ENCODE measurements at regions not wholly inside any gene's neighbourhood (a gene's known extent, or its start where the extent isn't known, plus 50 kb on each side); places are given as distances from the start of the nearest gene placed in this dataset.
A peak's percentile ranks its signal among the peaks of the same experiment; 100 is the strongest.
"Not testable (repeated sequence)": the region's sequence is repeated elsewhere in the genome, so short reads cannot be mapped to it uniquely, and the experiment has no call there.

DNA sequence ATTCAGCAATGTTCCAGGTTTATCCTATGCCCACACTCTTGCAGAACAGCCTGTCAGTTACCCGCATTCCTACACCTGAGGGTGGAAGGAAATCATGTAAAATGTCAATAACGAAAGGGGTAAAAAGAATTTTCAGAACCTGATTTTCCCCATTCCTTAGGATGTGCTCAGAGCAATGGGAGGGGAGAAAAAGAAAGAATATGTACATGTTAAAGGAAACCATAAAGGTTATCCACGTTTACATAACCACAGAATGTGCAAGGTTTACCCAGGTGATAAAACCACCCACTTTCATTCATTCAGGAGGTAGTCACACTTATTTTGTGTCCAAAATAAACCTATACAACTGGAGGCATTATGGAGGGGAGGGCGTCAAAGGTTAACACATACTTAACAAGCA lies 335.5 kb downstream of the ZNF674 start:
- DNase-seq (ENCODE audit: insufficient read length, low spot score) (no peak), FAIRE-seq (no peak)
- no peak for TF ChIP-seq POLR2A (IDR thresholded peaks at IDR 0.05; ENCODE audit: low read depth, low read length)

DNA sequence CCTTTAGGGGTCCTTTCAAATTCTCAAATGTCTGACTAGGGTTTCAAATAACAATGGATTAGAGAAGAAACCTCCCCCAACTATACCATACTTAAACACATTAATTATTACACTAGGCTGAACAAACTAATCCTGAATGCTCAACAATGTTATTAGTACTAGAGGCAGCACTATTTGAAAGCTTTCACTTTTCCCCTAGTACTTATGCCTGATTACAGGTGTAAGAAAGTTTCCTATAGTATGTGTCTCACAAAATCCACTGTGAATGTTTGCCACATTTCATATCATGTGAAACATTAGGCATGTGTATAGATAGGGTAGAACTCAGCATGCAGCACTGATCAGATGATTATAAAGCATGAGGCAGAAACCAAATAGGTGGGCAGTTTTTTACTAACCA lies 336.2 kb downstream of the ZNF674 start:
- FAIRE-seq (no peak), DNase-seq (ENCODE audit: insufficient read length, low spot score) (no peak)
- TF ChIP-seq POLR2A (IDR thresholded peaks at IDR 0.05; ENCODE audit: low read depth, low read length): no peak

DNA sequence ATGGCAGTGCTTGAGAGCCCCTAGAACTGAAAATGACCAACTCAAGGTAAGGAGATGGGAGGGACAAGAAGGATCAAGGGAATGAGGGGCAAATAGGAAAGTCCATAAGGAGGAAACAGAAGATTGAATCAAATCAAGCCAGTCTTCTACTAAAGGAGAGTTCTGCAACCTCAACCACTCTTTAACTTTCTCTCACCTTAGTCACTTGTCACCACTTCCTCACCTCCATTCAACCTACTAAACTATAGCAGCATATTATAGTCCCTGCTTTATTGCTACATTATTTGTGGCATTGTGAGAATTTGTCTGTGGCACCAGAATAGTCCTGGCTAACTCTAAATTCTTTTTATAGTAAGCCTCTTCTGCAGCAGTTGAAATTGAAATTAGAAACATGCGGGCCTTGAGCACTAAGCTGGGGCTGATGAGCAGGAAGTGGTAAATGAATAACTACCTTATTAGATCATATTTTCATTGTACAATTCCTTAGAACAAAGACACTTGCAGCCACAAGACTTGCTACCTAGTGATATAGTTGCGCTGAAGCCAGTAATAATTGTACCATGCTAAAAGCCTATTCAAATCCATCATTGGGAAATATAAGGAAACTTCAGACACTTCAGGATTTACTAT lies 336.9 kb downstream of the ZNF674 start:
- DNase-seq (ENCODE audit: insufficient read length, low spot score) (no peak), FAIRE-seq (no peak)
- TF ChIP-seq POLR2A (IDR thresholded peaks at IDR 0.05; ENCODE audit: low read depth, low read length): no peak

DNA sequence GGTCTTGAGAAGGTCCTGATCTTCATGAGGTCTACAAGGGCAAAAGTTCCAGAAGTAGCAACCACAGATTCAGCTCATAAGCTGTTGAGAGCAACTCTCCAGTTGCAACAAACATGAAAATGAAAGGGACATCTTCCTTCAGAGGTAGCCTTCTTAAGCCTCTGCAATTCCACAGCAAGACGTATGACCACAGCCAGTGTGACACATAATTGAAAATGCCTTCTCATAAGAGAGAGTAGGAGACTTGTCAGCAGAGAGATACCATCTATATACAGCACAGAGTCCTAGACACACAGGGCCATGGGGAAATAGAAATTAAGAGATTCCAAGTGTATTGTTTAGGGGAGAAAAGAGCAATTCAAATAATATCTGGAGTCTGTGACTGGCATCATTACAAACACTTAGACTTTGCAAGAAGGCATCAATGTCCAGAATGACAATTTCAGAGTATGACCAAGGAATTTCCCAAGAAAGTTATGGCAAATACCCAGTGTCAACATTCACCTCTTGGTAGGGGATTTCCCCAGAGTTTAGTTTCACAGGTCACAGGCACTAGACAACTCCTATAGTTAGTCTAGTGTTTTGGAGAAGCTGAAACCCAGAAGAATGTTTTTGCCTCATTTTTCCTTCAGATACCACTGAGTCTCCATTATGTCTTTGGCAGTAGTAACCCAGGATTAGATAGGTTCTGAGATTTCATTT lies 340.3 kb downstream of the ZNF674 start:
- FAIRE-seq (no peak), DNase-seq (ENCODE audit: insufficient read length, low spot score) (no peak)
- TF ChIP-seq POLR2A (IDR thresholded peaks at IDR 0.05; ENCODE audit: low read depth, low read length): no peak

DNA sequence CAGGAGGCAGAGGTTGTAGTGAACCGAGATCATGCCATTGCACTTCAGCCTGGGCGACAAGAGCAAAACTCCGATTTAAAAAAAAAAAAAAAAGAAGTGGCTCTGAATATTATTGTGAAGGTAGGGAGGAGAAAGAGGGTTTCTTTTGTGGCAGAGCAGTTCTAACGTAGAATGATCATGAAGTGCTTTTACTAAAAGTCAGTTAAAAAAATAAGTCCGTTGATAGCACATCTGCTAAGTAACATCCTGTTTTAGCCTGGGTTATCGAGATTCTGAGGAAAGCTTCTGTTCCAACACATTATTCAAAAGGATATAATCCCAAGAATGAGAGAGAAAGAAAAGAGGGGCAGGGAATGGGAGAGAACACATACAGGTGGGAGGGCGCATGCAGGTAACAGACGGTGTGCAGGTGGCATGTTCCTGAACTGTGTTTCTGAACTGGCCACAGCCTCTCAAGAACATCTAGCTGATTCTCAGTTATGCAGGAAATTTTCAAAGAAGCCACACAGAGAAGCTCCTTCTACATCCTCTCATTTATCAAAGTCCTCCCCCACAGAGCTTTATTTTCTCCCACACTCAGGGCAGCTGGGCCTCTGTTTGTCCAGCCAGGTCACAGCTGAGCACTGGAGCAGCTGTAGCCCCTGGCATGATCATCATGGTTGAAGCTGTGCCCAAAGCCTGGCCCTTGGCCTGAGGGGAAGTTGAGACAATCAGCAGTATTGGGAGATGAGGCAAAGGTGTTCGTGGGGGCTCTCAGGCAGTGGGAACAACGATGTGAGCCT lies 342.3 kb downstream of the ZNF674 start:
- no peak for FAIRE-seq
- TF ChIP-seq POLR2A (IDR thresholded peaks at IDR 0.05; ENCODE audit: low read depth, low read length): no peak
- no peak for DNase-seq (ENCODE audit: insufficient read length, low spot score)

DNA sequence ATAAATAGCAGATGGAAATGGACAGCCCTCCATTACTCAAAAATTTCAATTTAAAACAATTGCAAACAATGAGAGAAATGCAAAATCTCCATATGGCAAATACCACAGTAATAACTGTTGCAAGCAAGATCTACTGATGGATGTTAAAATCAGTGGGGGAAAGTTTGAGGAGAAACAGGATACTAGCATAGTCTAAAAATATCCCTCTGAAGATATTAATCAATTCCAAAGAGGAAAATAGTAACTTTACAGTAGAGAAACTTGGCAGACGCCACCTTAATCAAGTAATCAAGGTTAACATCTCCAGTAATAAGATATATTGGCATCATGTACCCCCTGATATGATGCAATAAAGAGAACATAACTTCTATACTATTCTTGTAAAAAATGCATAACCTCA lies 344.8 kb downstream of the ZNF674 start:
- DNase-seq (ENCODE audit: insufficient read length, low spot score) (no peak), FAIRE-seq (no peak)
- no peak for TF ChIP-seq POLR2A (IDR thresholded peaks at IDR 0.05; ENCODE audit: low read depth, low read length)

DNA sequence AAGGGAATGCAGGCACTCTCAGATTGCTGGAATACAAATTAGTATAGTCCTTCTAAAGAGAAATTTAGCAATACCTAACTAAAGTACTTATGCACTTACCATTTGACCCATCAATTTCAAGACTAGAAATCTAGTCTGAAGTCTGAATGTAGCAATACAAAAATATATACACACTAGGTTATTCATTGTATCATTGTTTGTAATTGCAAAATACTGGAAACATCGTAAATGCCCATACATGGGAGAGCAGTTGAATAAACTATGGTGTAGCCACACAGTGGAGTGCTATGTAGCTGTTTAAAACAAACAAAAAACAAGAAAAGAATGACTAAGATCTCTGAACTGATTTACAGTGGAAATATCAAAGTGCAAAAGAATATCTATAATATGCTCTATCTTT lies 346.4 kb downstream of the ZNF674 start:
- DNase-seq (ENCODE audit: insufficient read length, low spot score): no peak
- TF ChIP-seq POLR2A (IDR thresholded peaks at IDR 0.05; ENCODE audit: low read depth, low read length): no peak
- FAIRE-seq: no peak

DNA sequence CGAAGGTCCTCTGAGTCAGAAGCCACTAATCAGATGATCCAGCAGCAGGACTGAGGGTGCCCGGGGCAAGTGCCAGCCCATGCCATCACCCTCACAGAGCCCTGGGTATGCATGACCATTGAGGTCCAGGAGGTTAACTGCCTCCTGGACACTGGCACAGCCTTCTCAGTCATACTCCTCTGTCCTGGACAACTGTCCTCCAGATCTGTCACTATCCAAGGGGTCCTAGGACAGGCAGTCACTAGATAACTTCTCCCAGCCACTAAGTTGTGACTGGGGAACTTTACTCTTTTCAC lies 358.5 kb downstream of the ZNF674 start:
- not testable (repeated sequence) for FAIRE-seq; DNase-seq (ENCODE audit: insufficient read length, low spot score)

DNA sequence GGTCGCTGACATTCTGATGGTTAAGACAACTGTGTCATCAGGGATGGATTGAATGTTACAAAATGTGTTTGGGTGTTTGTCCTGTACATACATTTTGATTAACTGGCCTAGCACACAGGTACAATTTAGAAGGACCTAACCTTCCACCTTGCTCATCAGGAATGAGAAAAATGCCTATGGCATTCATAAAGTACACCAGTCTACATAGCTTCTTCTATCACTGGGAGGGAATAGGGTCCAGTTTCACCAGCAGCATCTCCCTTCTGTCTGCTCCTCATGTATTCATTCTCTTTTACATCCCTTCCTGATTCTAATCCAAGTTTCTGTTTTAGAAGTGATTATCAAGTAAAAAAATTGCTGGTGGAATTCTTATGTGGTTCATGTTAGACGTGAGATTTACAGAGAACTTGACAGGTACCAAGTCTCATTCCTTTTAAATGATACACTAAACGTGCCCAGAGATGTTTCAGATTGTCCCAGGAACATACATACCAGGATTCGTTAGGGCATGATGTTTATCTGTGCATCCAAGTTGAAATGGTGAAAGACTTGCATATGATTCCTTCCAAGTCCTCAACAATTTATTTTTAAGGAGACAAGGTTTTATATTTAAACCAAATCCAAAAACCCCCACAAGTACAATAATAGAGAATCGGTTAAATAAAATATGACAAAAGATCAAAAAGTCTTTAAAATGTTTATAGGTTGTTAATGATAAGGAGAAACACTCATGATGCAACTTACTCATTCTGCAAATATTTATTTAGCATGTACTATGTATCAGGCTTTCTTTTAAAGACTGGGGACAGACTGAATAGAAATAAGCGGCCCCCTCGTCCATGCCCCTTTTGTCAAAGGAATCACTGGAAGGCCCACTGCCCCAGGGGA lies 359.1 kb downstream of the ZNF674 start:
- DNase-seq (ENCODE audit: insufficient read length, low spot score) (no peak), FAIRE-seq (no peak)
- no peak for TF ChIP-seq POLR2A (IDR thresholded peaks at IDR 0.05; ENCODE audit: low read depth, low read length)

DNA sequence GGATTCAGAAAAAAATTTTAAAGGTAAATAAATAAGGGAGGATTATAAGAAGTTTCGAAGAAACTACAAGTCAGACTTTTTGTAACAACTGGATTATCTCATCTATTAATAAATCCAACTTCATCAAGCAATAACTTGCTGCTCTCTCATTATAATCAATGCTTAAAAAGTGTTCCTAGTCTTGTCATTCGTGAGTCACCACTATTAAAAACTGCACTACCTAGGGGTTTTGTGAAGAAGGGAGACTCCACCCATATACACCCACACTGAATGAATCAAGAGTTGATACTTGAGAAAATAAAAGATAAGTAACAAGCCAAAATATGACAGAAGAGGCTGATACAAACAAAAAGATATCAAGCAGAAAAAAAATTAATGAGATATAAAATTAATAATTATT lies 360.5 kb downstream of the ZNF674 start:
- no peak for TF ChIP-seq POLR2A (IDR thresholded peaks at IDR 0.05; ENCODE audit: low read depth, low read length)
- FAIRE-seq (no peak), DNase-seq (ENCODE audit: insufficient read length, low spot score) (no peak)

DNA sequence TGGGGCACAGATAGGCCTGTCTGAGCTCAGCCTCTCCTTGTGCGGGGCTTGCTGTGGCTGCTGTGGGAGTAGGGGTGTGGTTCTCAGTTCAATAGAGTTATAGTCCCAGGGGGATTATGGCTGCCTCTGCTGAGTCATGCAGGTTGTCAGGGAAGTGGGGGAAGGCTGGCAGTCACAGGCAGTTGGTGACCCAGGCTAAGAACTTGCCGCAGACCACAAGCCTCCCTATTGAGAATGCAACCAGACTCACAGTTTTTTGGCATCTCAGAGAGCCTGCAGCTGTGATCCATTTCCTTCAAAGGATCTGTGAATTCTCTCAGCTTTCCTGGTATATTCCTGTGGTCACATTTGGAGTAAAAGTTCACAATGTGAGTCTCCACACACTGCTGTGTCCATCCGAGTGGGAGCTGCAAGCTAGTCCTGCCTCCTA lies 364.9 kb downstream of the ZNF674 start:
- no peak for DNase-seq (ENCODE audit: insufficient read length, low spot score)
- FAIRE-seq: peak; percentile 80
- TF ChIP-seq POLR2A (IDR thresholded peaks at IDR 0.05; ENCODE audit: low read depth, low read length): no peak

DNA sequence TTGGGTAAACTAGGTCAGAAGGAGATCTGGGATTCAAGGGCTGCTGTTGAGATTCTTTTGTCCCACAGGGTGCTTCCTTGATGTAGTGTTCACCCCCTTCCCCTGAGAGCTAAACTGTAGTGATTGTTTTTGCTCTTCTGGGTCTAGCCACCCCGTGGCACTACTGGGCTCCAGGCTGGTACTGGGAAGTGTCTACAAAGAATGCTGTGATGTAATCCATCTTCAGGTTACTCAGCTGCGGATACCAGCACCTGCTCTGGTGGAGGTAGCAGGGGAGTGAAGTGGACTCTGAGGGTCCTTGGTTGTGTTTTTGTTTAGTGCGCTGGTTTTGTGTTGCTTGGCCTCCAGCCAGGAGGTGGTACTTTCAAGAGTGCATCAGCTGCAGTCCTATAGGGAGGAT lies 365.5 kb downstream of the ZNF674 start:
- DNase-seq (ENCODE audit: insufficient read length, low spot score) (no peak), FAIRE-seq (no peak)
- TF ChIP-seq POLR2A (IDR thresholded peaks at IDR 0.05; ENCODE audit: low read depth, low read length): no peak

DNA sequence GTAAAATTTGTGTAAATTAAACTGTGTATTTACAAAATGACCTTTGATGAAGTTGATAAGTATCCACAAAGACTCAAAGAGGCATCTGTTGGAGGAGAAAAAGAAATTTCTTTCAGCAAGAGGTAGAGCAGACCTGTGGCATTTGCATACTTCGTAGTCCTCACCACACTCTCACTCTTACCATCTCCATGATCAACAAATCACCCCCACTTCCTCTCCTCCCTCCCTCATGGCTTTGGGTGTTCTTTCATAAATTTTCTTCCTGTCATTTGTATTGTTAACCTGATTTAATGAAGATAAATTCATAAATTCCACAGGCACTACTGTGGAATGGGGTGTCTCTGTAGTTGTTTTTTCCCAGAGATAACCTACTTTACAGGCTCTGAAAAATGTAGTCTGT lies 366.5 kb downstream of the ZNF674 start:
- FAIRE-seq: no peak
- no peak for TF ChIP-seq POLR2A (IDR thresholded peaks at IDR 0.05; ENCODE audit: low read depth, low read length)
- no peak for DNase-seq (ENCODE audit: insufficient read length, low spot score)

DNA sequence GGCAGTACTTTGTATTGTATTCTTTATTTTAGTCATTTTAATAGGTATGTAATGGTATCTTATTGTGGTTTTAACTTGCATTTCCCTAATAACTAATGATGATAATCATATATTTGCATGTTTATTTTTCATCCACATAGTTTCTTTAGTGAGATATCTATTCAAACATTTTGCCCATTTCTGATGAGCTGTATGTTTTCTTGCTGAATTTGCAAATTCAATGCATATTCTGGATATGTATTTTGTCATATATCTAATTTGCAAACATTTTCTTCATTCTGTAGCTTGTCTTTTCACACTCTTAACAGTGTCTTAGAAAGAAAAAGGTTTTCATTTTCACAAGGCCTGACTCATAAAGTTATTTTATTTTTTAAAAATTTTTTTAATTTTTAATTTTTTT lies 372.1 kb downstream of the ZNF674 start:
- FAIRE-seq: no peak

DNA sequence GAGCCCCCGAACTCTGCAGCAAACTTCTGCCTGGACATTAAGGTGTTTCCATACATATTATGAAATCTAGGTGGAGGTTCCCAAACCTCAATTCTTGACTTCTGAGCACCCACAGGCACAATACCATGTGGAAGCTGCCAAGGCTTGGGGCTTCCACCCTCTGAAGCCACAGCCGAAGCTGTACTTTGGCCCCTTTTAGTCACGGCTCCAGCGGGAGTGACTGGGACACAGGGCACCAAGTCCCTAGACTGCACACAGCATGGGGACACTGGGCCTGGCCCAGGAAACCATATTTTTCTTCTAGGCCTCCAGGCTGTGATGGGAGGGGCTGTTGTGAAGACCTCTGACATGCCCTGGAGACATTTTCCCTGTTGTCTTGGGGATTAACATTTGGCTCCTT lies 373.8 kb downstream of the ZNF674 start:
- DNase-seq (ENCODE audit: insufficient read length, low spot score); FAIRE-seq: not testable (repeated sequence)

More for the DNA sequence above, 372.1 kb downstream of the ZNF674 start:
- TF ChIP-seq POLR2A (IDR thresholded peaks at IDR 0.05; ENCODE audit: low read depth, low read length): no peak
- no peak for DNase-seq (ENCODE audit: insufficient read length, low spot score)

Data from H54 (cell line).